Neural progenitor cell (in vitro differentiated cells): ENCODE measurements at regions not wholly inside any gene's neighbourhood (a gene's known extent, or its start where the extent isn't known, plus 50 kb on each side); places are given as distances from the start of the nearest gene placed in this dataset.

Experiments used
- EZH2 ChIP-seq: fragments of 200-600 bp; sonication (generic); IDR thresholded peaks from 2 replicates; pipeline ENCODE4 v1.6.1; 2017; ENCODE audit warnings: antibody characterized with exemption, mild to moderate bottlenecking, moderate library complexity
- TF ChIP-seq, protein P1 (sequence below): fragments of 200-600 bp; sonication (generic); IDR thresholded peaks from 2 replicates; pipeline ENCODE4 v1.5.1; 2017; ENCODE audit warnings: antibody characterized with exemption, mild to moderate bottlenecking

DNA sequence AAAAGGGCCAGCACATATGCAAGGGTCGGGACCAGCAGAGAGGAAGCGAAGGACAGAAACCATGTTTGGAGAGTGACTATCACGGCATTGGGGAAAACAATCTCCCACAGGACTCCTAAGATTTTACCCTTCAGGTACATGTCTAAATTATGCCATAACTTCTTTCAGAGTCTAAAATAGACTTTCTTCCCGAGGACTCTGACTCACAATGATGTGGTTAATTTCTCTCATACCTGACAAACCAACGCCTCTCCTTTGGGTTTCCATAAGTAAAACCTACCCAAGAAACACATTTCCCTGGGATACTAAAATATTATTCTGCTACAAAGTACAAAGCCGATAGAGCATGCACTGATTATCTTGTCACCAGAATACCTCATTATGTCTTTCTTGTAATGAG lies 127.8 kb upstream of the NETO1 start:
- TF ChIP-seq, protein P1, sequence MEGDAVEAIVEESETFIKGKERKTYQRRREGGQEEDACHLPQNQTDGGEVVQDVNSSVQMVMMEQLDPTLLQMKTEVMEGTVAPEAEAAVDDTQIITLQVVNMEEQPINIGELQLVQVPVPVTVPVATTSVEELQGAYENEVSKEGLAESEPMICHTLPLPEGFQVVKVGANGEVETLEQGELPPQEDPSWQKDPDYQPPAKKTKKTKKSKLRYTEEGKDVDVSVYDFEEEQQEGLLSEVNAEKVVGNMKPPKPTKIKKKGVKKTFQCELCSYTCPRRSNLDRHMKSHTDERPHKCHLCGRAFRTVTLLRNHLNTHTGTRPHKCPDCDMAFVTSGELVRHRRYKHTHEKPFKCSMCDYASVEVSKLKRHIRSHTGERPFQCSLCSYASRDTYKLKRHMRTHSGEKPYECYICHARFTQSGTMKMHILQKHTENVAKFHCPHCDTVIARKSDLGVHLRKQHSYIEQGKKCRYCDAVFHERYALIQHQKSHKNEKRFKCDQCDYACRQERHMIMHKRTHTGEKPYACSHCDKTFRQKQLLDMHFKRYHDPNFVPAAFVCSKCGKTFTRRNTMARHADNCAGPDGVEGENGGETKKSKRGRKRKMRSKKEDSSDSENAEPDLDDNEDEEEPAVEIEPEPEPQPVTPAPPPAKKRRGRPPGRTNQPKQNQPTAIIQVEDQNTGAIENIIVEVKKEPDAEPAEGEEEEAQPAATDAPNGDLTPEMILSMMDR, result no peak
- no peak for TF ChIP-seq EZH2
